Stimulated activated naive CD8-positive, alpha-beta T cell treated with anti-CD3 and anti-CD28 coated beads, Interleukin-15, amount 100 ng/mL, for 72 hours (primary cell): ENCODE measurements at regions not wholly inside any gene's neighbourhood (a gene's known extent, or its start where the extent isn't known, plus 50 kb on each side); places are given as distances from the start of the nearest gene placed in this dataset.

Experiments
- ATAC-seq: fragments of 150-1000 bp; cut with Tn5 transposase; 2 replicates; pipeline ENCODE4 v1.10.0; 2021; ENCODE audit warnings: mild to moderate bottlenecking, moderate library complexity
- DNase-seq, 2 donors: peaks; one replicate each; pipeline ENCODE4 v3.0.0; 2021 to 2022
- H3K27ac Mint-ChIP-seq, 2 donors: one replicate each; pipeline ENCODE4 v1.8.0; 2022; ENCODE audit warnings: mild to moderate bottlenecking in 2 of 2, mixed read lengths in 2 of 2, moderate library complexity in 2 of 2
- H3K27me3 Mint-ChIP-seq: one replicate; pipeline ENCODE4 v1.8.0; 2022; ENCODE audit warnings: mixed read lengths
- H3K4me1 Mint-ChIP-seq: one replicate; pipeline ENCODE4 v1.8.0; 2022; ENCODE audit warnings: mild to moderate bottlenecking, mixed read lengths
- H3K4me3 Mint-ChIP-seq, 2 donors: one replicate each; pipeline ENCODE4 v1.8.0; 2022; ENCODE audit warnings: mild to moderate bottlenecking in 2 of 2, mixed read lengths in 2 of 2, moderate library complexity in 1 of 2
- H3K9me3 Mint-ChIP-seq, 2 donors: one replicate each; pipeline ENCODE4 v1.8.0; 2022; ENCODE audit warnings: mixed read lengths in 2 of 2

DNA sequence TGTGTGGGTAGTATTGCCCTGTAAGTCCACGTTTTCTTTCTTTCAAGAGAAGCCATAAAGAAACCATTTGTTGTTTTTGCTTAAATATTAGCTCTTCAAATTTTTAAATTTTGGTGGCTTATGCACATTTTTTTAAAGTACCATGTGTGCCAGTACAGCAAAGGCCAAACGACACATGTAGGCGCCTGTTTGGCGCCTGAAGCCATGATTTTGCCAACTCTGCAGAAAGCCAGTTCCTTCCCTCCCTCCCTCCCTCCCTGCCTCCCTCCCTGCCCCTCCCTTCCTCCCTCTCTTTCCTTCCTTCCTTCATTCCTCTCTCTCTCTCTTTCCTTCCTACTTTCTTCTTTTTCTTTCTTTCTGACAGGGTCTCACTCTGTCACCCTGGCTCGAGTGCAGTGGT, 65.9 kb upstream of the LIMCH1 start:
- Mint-ChIP-seq H3K27me3 (no peaks in the 10 kb centered on the region), H3K4me3 (no peak overlapping the region), H3K9me3 (no peaks in the 10 kb centered on the region), H3K4me1 (no peaks in the 10 kb centered on the region), H3K27ac (no peak overlapping the region)
- DNase-seq: no peak
- ATAC-seq: no peak

DNA sequence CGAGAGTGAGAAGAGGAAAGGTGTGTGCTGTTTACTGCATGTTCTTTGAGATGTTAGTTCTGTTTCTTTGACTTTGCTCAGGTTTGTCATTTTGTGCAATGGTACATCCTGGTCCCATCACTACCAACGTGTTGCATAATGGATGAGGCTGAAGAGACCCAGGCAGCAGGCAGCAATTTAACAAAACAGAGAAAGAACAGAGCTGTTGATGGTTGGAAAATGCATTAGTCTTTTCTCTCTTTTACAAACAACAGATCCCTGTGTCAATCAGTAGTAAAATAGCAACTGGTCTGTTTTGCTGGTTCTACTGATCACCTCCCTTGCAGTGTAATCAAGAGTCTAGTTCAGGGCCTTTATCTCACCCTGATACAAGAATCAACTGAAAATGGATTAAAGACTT, 64.8 kb upstream of the LIMCH1 start:
- Mint-ChIP-seq H3K4me1 (no peaks in the 10 kb centered on the region), H3K9me3 (no peaks in the 10 kb centered on the region), H3K4me3 (no peak overlapping the region), H3K27me3 (no peaks in the 10 kb centered on the region), H3K27ac (no peak overlapping the region)
- ATAC-seq (no peak), DNase-seq (no peak)

DNA sequence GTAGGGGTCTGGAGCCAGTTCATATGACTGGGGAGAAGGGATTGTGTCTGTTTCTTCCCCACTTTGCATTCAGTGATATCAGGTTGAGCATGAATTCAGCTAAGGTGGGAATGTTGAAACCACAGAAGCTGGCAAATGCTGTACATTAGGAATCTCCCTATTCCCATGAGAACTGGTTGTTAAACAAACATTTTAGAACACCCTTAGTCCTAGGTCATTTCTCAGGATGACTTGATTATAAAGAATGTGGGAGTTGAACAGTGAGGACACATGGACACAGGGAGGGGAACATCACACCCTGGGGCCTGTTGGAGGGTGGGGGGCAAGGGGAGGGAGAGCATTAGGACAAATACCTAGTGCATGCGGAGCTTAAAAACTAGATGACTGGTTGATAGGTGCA, 62.6 kb upstream of the LIMCH1 start:
- Mint-ChIP-seq H3K27ac (no peak overlapping the region), H3K27me3 (no peaks in the 10 kb centered on the region), H3K9me3 (no peaks in the 10 kb centered on the region), H3K4me1 (no peaks in the 10 kb centered on the region), H3K4me3 (no peak overlapping the region)
- no peak for DNase-seq
- ATAC-seq: no peak

DNA sequence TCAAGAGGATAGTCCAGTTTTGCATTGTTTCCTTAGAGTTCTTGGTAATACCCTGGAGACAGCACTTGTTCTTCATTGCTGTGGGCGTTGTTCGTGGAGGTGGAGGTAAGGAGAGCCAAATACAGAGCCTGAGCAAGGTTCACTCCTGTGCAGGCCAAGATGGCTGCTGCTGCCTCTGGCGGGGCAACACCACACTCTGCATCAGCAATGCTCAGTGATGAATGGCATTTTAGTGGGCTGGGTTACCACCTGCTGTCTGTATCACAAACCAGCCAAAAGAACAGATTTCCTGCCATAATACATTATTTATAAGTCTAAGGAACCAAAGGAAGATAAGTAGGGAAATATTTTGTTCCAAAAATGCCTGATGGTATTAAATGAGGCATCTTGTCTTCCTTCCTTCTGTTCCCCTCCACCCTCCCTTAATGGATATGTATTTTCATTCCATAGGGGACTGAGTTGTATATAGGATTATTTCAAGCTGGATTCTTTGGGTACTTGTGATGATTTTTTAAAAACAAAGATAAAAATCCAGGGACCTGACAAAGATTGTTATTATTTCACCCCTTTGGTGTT, 61.6 kb upstream of the LIMCH1 start:
- no peaks in the 10 kb centered on the region for H3K9me3 Mint-ChIP-seq
- H3K27ac Mint-ChIP-seq: no peak overlapping the region
- H3K4me3 Mint-ChIP-seq: no peak overlapping the region
- H3K27me3 Mint-ChIP-seq: no peaks in the 10 kb centered on the region
- DNase-seq (no peak), ATAC-seq (no peak)
- no peaks in the 10 kb centered on the region for H3K4me1 Mint-ChIP-seq

DNA sequence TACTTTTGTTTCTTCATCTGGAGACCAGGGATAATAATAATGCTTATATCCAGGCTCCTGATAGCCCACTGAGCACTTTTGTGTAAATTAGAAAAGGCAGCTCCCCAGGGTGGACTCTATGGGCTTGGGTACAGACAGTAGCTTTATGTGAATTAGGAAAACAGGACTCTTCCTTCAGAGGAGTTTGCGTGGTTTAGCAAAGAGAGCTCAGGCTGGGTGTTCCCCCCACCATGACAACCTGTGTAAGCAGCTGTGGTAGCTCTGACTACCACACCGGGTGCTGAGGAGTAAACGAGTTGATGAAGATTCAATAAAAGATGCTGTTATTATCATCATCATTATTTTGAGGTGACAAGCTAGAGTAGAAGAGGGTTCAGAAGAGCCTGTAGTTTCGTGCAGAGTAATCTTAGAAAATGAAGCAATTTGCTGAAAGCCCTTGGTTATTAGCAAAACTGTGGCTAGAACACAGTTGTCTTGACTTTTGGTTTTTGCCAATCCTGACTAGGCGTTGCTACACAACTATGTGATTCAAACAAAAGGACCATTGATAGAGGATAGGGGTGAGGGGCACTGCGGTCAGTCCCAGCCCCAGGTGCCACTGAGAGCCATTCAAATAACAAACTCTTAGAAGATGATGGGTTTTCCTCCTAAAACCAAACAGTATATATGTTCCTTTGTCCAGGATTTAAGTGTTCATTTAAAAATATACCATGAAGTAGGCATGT, 60.6 kb upstream of the LIMCH1 start:
- H3K27me3 Mint-ChIP-seq: no peaks in the 10 kb centered on the region
- no peak overlapping the region for H3K27ac Mint-ChIP-seq
- H3K9me3 Mint-ChIP-seq: no peaks in the 10 kb centered on the region
- no peaks in the 10 kb centered on the region for H3K4me1 Mint-ChIP-seq
- DNase-seq (no peak), ATAC-seq (no peak)
- H3K4me3 Mint-ChIP-seq: no peak overlapping the region

DNA sequence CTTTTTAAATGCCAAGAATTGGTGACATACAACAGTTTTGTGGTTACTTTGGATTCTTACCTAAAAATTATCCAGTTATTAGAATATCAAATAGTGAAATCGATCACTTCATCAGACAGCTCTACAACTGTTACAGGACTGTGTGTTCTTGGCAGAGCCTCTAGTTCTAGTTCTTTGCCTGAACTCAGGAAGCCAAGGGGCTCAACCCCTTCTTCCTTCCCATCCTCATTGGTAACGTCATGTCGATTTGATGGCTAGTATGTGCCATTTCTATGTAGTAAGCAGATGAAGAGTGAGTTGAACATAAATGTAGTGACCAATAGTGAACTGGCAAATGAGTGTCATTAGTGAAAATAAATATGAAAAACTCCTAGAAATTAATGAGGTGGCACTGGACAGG, 59.4 kb upstream of the LIMCH1 start:
- ATAC-seq: no peak
- no peak for DNase-seq
- Mint-ChIP-seq H3K27ac (no peak overlapping the region), H3K4me1 (no peaks in the 10 kb centered on the region), H3K27me3 (no peaks in the 10 kb centered on the region), H3K9me3 (no peaks in the 10 kb centered on the region), H3K4me3 (no peak overlapping the region)

DNA sequence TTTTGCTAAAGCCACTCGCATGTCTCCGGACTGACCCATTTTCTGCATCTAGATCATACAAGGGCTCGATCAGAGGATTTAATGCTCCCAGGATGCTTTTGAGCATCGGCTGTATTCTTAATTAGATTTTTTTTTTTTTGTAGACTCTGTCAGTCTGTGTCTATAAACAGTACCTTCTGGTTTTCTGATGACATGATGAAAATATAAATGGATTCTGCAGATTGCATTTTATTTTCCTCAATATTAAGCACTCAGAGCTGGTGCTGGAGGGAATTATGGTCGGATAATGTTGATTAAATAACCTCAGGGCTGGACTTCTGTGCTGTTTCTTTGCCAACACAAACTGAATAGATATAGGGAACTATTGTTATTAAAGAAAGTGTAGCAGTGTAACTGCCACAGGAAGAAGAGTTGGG, 57.1 kb upstream of the LIMCH1 start:
- ATAC-seq (no peak), DNase-seq (no peak)
- H3K4me3 Mint-ChIP-seq: no peak overlapping the region
- H3K27me3 Mint-ChIP-seq: no peaks in the 10 kb centered on the region
- H3K27ac Mint-ChIP-seq: no peak overlapping the region
- H3K4me1 Mint-ChIP-seq: no peaks in the 10 kb centered on the region
- H3K9me3 Mint-ChIP-seq: no peaks in the 10 kb centered on the region

DNA sequence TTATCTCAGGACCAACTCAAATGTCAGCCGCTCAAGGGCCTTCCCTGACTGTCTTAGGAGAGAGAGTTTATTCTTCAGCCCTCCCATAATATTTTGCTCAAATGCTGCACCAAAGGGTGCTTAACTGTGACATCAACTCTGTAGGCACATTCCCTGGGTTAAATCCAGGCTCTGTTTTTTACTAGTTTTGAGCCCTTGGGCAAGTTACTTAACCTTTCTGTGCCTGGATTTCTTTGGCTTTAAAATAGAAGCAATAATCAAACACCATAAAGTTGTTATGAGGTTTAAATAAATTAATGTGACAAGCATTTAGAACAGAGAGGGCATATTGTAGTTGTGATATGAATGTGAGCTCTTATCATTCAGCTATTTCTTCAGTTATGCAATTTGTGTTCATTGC, 54.2 kb upstream of the LIMCH1 start:
- Mint-ChIP-seq H3K27ac (no peak overlapping the region), H3K9me3 (no peaks in the 10 kb centered on the region), H3K4me3 (no peak overlapping the region), H3K27me3 (no peaks in the 10 kb centered on the region), H3K4me1 (no peaks in the 10 kb centered on the region)
- no peak for ATAC-seq
- DNase-seq: no peak

DNA sequence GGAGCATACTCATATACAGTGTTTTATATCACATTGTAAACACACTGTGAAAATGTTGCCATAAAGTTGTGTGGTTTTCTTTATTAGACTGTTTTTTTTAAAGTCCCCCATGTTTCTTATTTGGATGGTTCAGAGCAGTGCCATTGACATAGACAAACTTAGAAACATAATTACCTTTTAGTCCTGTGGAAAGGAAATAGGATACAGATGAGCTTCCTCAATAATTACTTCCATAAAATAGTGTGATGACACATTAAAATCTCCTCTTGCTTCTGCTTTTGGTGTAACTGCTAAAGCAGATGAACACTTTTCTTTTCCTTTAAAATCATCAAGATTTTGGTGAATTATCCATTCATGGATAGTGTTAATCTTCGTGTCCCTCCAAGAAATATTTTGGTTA, 52.9 kb upstream of the LIMCH1 start:
- no peak overlapping the region for H3K4me3 Mint-ChIP-seq
- no peaks in the 10 kb centered on the region for H3K27me3 Mint-ChIP-seq
- H3K27ac Mint-ChIP-seq: no peak overlapping the region
- H3K4me1 Mint-ChIP-seq: no peaks in the 10 kb centered on the region
- H3K9me3 Mint-ChIP-seq: no peaks in the 10 kb centered on the region
- ATAC-seq (no peak), DNase-seq (no peak)

DNA sequence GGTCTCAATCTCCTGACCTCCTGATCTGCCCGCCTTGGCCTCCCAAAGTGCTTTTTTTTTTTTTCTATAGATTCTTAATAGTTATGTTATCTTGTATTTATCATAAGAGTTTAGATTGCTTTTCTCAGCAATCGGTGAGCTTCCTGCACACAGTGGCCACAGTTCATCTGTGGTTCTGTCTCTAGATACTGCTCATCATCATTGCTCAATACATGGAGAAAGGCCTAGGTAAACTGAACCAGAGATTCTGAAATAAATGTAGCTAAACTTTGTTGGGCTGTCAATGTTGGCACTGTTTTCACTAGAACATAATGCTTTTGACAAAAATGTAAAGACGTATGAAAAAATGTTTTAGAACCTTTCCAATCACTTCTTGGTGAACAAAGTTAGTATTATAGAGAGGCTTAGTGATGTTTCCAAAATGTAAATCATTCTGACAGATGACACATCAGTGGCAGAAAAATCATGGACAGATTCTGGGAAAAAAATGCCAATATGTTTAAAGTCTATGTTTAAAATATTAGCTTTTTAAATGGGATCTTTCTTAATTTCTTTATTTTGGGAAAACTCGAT, 50.0 kb upstream of the LIMCH1 start:
- Mint-ChIP-seq H3K9me3 (no peaks in the 10 kb centered on the region), H3K4me3 (no peak overlapping the region), H3K4me1 (no peaks in the 10 kb centered on the region), H3K27me3 (no peaks in the 10 kb centered on the region), H3K27ac (no peak overlapping the region)
- ATAC-seq (no peak), DNase-seq (no peak)
